Adrenal gland (tissue), 9 donors: ENCODE measurements at regions not wholly inside any gene's neighbourhood (a gene's known extent, or its start where the extent isn't known, plus 50 kb on each side); places are given as distances from the start of the nearest gene placed in this dataset.
A peak's percentile ranks its signal among the peaks of the same experiment; 100 is the strongest.

Source experiments
- DNase-seq, 7 donors: peaks; one replicate each; pipeline ENCODE4 v3.0.0-alpha.2; 2019 to 2020
- H3K27ac ChIP-seq, 5 donors: fragments of 200-600 bp; sonication (generic) in 4 of 5; 1 replicate in 3 of 5; 2 replicates in 2 of 5; pipeline versions ENCODE4 v1.5.1 to v1.8.0; 2016 to 2020; ENCODE audit warnings: mild to moderate bottlenecking in 1 of 5
- H3K27me3 ChIP-seq: fragments of 200-600 bp; 2 replicates; pipeline ENCODE4 v1.8.0; 2021
- H3K36me3 ChIP-seq, 2 donors: fragments of 200-600 bp; replicated peaks in 1 of 2; 1 replicate in 1 of 2; 2 replicates in 1 of 2; pipeline versions ENCODE4 v1.5.1 to v1.8.0; 2018 to 2022
- H3K4me1 ChIP-seq, 2 donors: fragments of 200-600 bp; replicated peaks in 1 of 2; 1 replicate in 1 of 2; 2 replicates in 1 of 2; pipeline versions ENCODE4 v1.5.1 to v1.8.0; 2018 to 2021
- H3K4me3 ChIP-seq, 4 donors: fragments of 200-600 bp; sonication (generic) in 3 of 4; one replicate each; pipeline ENCODE4 v1.5.1; 2016 to 2018
- H3K9me3 ChIP-seq, 3 donors: fragments of 200-600 bp; sonication (generic) in 1 of 3; replicated peaks in 1 of 3; 1 replicate in 2 of 3; 2 replicates in 1 of 3; pipeline versions ENCODE4 v1.5.1 to v1.8.0; 2016 to 2021
- POLR2A ChIP-seq, 2 donors: fragments of 450-650 bp; IDR thresholded peaks; one replicate each; pipeline ENCODE4 v1.6.1; 2017; ENCODE audit warnings: antibody characterized with exemption in 2 of 2, mild to moderate bottlenecking in 2 of 2, moderate library complexity in 1 of 2
- WGBS, 4 donors: extraction: QIAGEN DNeasy Blood & Tissue Kit in 2 of 4; methylation state at CpG; one replicate each; pipeline versions ENCODE4 v1.1.5 to v1.1.7; 2013 to 2017; 5-methylcytosine and 5-hydroxymethylcytosine counted together
- intact Hi-C, 2 donors: fragments of 100-400 bp; cut with DNase I; formaldehyde crosslinking; loops; one replicate each; pipeline versions ENCODE4 v1.14.1 to v1.15.0; 2022 to 2023
- TF ChIP-seq, protein P1 (sequence below), 6 experiments: fragments of 450-650 bp in 4 of 6; fragments of 200-600 bp in 2 of 6; sonication (generic) in 1 of 6; IDR thresholded peaks; 1 replicate in 5 of 6; 2 replicates in 1 of 6; pipeline versions ENCODE4 v1.5.1 to v1.8.0; 2016 to 2021; ENCODE audit warnings: antibody characterized with exemption in 6 of 6, mild to moderate bottlenecking in 2 of 6, moderate library complexity in 1 of 6
- donor health status: healthy with polysubstance abuse.
- donor health status: Bipolar disorder and iron deficiency.
- donor health status: DM: yes; HTN: yes; CAD: no.
- donor health status: DM: no; HTN: no; CAD: no.
- donor health status: DM: no; HTN: no; CAD: no.

DNA sequence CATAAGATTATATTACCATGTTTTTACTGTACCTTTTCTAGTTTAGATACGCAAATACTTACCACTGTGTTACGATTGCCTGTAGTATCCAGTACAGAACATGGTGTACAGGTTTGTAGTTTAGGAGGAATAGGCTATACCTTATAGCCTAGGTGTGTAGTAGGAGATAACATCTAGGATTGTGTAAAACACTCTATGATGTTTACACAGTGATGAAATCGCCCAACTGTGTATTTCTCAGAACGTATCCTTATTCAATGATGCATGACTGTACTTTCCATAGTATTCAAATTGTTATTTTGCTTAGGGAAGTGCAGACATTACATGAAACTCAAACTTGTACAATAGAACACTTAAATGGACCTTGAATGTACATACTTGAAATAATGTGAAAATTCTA is 188.1 kb upstream of the PDGFD start:
- H3K4me3 ChIP-seq = no peak overlapping the region
- whole genome bisulfite sequencing, 4 donors = 92 to 98% (median 94%) methylated on average over 4 of the region's 4 CpGs
- H3K4me1 ChIP-seq = no peaks in the 10 kb centered on the region
- H3K27me3 ChIP-seq = no peaks in the 10 kb centered on the region
- intact Hi-C loops = no loop called here
- no peak for DNase-seq
- H3K27ac ChIP-seq = no peak overlapping the region
- H3K9me3 ChIP-seq = peaks cover 0 to 10% (median 0%) of the 10 kb centered on the region in 3 donors
- no peaks in the 10 kb centered on the region for H3K36me3 ChIP-seq
- TF ChIP-seq, protein P1, sequence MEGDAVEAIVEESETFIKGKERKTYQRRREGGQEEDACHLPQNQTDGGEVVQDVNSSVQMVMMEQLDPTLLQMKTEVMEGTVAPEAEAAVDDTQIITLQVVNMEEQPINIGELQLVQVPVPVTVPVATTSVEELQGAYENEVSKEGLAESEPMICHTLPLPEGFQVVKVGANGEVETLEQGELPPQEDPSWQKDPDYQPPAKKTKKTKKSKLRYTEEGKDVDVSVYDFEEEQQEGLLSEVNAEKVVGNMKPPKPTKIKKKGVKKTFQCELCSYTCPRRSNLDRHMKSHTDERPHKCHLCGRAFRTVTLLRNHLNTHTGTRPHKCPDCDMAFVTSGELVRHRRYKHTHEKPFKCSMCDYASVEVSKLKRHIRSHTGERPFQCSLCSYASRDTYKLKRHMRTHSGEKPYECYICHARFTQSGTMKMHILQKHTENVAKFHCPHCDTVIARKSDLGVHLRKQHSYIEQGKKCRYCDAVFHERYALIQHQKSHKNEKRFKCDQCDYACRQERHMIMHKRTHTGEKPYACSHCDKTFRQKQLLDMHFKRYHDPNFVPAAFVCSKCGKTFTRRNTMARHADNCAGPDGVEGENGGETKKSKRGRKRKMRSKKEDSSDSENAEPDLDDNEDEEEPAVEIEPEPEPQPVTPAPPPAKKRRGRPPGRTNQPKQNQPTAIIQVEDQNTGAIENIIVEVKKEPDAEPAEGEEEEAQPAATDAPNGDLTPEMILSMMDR (IDR thresholded peaks at IDR 0.05) = no peak
- TF ChIP-seq POLR2A (IDR thresholded peaks at IDR 0.05) = no peak

DNA sequence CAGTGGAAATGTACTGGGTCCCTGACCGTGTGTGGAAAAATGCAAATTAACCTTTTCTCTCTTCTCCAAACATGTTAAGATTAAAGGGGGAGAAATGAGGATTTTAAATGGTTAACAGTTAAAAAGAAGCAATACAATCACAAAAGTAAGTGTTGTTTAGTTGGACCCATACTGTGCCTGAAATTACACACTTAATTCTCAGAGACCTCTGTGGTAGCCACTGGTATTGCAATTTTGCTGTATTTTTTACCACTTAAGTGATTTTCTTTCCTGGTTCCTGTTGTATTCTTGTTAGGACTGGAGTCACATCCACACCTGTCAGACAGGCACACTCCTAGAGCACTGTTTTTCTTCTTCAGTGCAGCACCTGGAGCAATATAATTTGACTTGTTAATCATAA is 179.6 kb upstream of the PDGFD start:
- no peaks in the 10 kb centered on the region for H3K9me3 ChIP-seq
- H3K27me3 ChIP-seq = no peaks in the 10 kb centered on the region
- DNase-seq = no peak
- WGBS, 4 donors = 91 to 97% (median 97%) methylated on average over 1 of the region's 1 CpG
- H3K4me1 ChIP-seq = no peaks in the 10 kb centered on the region
- H3K27ac ChIP-seq = no peak overlapping the region
- no peak for TF ChIP-seq POLR2A (IDR thresholded peaks at IDR 0.05)
- TF ChIP-seq, protein P1 (IDR thresholded peaks at IDR 0.05) = peak; percentile 19 to 54 (median 40)
- intact Hi-C loops = no loop called here
- no peak overlapping the region for H3K4me3 ChIP-seq
- H3K36me3 ChIP-seq = no peaks in the 10 kb centered on the region

GRCh38 chr11:104340590-104340989 is 176.6 kb upstream of the PDGFD start:
- no peak overlapping the region for H3K4me3 ChIP-seq
- no peaks in the 10 kb centered on the region for H3K36me3 ChIP-seq
- no peaks in the 10 kb centered on the region for H3K9me3 ChIP-seq
- TF ChIP-seq, protein P1 (IDR thresholded peaks at IDR 0.05) = no peak
- no peak for TF ChIP-seq POLR2A (IDR thresholded peaks at IDR 0.05)
- DNase-seq = no peak
- WGBS, 4 donors = 28 to 38% (median 33%) methylated on average over 2 of the region's 2 CpGs
- intact Hi-C loops = no loop called here
- no peak overlapping the region for H3K27ac ChIP-seq
- H3K4me1 ChIP-seq = peaks cover 0 to 9% of the 10 kb centered on the region in 2 donors
- H3K27me3 ChIP-seq = no peaks in the 10 kb centered on the region

DNA sequence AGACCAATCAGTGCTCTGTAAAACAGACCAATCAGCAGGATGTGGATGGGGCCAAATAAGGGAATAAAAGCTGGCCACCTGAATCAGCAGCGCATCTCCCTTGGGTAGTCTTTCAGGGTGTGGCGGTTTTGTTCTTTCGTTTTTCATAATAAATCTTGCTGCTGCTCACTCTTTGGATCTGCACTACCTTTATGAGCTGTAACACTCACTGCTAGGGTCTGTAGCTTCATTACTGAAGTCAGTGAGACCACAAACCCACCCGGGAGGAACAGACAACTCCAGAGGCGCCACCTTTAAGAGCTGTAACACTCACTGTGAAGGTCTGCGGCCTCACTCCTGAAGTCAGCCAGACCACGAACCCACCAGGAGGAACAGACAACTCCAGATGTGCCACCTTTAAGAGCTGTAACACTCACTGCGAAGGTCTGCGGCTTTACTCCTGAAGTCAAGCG is 175.5 kb upstream of the PDGFD start:
- no peak overlapping the region for H3K4me3 ChIP-seq
- no peaks in the 10 kb centered on the region for H3K27me3 ChIP-seq
- no peaks in the 10 kb centered on the region for H3K36me3 ChIP-seq
- DNase-seq = no peak
- TF ChIP-seq, protein P1 (IDR thresholded peaks at IDR 0.05) = no peak
- no peak for TF ChIP-seq POLR2A (IDR thresholded peaks at IDR 0.05)
- H3K4me1 ChIP-seq = peaks cover 0 to 9% of the 10 kb centered on the region in 2 donors
- 88 to 95% (median 93%) methylated on average over 10 of the region's 10 CpGs for WGBS, 4 donors
- H3K27ac ChIP-seq = no peak overlapping the region
- no peaks in the 10 kb centered on the region for H3K9me3 ChIP-seq
- intact Hi-C loops = no loop called here
